ENCODE measurements at regions not wholly inside any gene's neighbourhood (a gene's known extent, or its start where the extent isn't known, plus 50 kb on each side); places are given as distances from the start of the nearest gene placed in this dataset.

- no peak overlapping the region for H3K4me3 Mint-ChIP-seq
- H3K4me1 Mint-ChIP-seq (ENCODE audit: unreplicated experiment), result peaks cover 6% of the 10 kb centered on the region
- peaks cover 44% of the 10 kb centered on the region for H3K27me3 Mint-ChIP-seq
- no peak overlapping the region for H3K27ac Mint-ChIP-seq
- peaks cover 4% of the 10 kb centered on the region for H3K9me3 Mint-ChIP-seq
- H3K36me3 Mint-ChIP-seq, result no peaks in the 10 kb centered on the region
- no peak for TF ChIP-seq CTCF (conservative IDR thresholded peaks at IDR 0.05)
- no peak for DNase-seq (ENCODE audit: extremely low spot score, unreplicated experiment)
These were observed 466.4 kb downstream of the STIM2 start for GRCh38 chr4:27326991-27327390.

- no peak for TF ChIP-seq CTCF (conservative IDR thresholded peaks at IDR 0.05)
- H3K36me3 Mint-ChIP-seq, result no peaks in the 10 kb centered on the region
- H3K27ac Mint-ChIP-seq, result no peak overlapping the region
- H3K27me3 Mint-ChIP-seq, result peaks cover 41% of the 10 kb centered on the region
- H3K4me3 Mint-ChIP-seq, result no peak overlapping the region
- peaks cover 4% of the 10 kb centered on the region for H3K9me3 Mint-ChIP-seq
- no peak for DNase-seq (ENCODE audit: extremely low spot score, unreplicated experiment)
- H3K4me1 Mint-ChIP-seq (ENCODE audit: unreplicated experiment), result peaks cover 6% of the 10 kb centered on the region
These were observed 467.0 kb downstream of the STIM2 start for GRCh38 chr4:27327421-27328181.

GRCh38 chr4:27338530-27338929 is 477.9 kb downstream of the STIM2 start:
- H3K36me3 Mint-ChIP-seq, result no peaks in the 10 kb centered on the region
- H3K9me3 Mint-ChIP-seq, result no peaks in the 10 kb centered on the region
- H3K27ac Mint-ChIP-seq, result no peak overlapping the region
- no peak for DNase-seq (ENCODE audit: extremely low spot score, unreplicated experiment)
- H3K4me1 Mint-ChIP-seq (ENCODE audit: unreplicated experiment), result no peaks in the 10 kb centered on the region
- H3K4me3 Mint-ChIP-seq, result no peak overlapping the region
- TF ChIP-seq CTCF (conservative IDR thresholded peaks at IDR 0.05), result no peak
- H3K27me3 Mint-ChIP-seq, result peaks cover 13% of the 10 kb centered on the region

GRCh38 chr4:27343411-27343810 is 482.8 kb downstream of the STIM2 start:
- Mint-ChIP-seq H3K27ac (no peak overlapping the region), H3K36me3 (no peaks in the 10 kb centered on the region), H3K4me1 (ENCODE audit: unreplicated experiment) (no peaks in the 10 kb centered on the region), H3K4me3 (no peak overlapping the region), H3K9me3 (no peaks in the 10 kb centered on the region), H3K27me3 (peaks cover 22% of the 10 kb centered on the region)
- DNase-seq (ENCODE audit: extremely low spot score, unreplicated experiment), result no peak
- no peak for TF ChIP-seq CTCF (conservative IDR thresholded peaks at IDR 0.05)

- H3K9me3 Mint-ChIP-seq, result no peaks in the 10 kb centered on the region
- H3K4me1 Mint-ChIP-seq (ENCODE audit: unreplicated experiment), result no peaks in the 10 kb centered on the region
- no peak for TF ChIP-seq CTCF (conservative IDR thresholded peaks at IDR 0.05)
- H3K27me3 Mint-ChIP-seq, result peaks cover 12% of the 10 kb centered on the region
- H3K27ac Mint-ChIP-seq, result no peak overlapping the region
- no peak for DNase-seq (ENCODE audit: extremely low spot score, unreplicated experiment)
- no peaks in the 10 kb centered on the region for H3K36me3 Mint-ChIP-seq
- no peak overlapping the region for H3K4me3 Mint-ChIP-seq
These were observed 489.5 kb downstream of the STIM2 start for GRCh38 chr4:27350161-27350560.

Data from type B pancreatic cell (in vitro differentiated cells).